ENCODE measurements at regions not wholly inside any gene's neighbourhood (a gene's known extent, or its start where the extent isn't known, plus 50 kb on each side); places are given as distances from the start of the nearest gene placed in this dataset.

GRCh38 chr12:25014961-25015360 lies 66.1 kb upstream of the BCAT1 start:
- no peak for DNase-seq
- intact Hi-C loops (cut with micrococcal nuclease) = no loop called here
- no peak for ATAC-seq

- DNase-seq = no peak
- intact Hi-C loops (cut with micrococcal nuclease) = no loop called here
- ATAC-seq = no peak
Observed at GRCh38 chr12:25013061-25013460, 64.2 kb upstream of the BCAT1 start.

- DNase-seq (no peak), ATAC-seq (no peak)
- intact Hi-C loops (cut with micrococcal nuclease) = no loop called here
Observed at GRCh38 chr12:25009496-25010092, 60.7 kb upstream of the BCAT1 start.

- no peak for ATAC-seq
- intact Hi-C loops (cut with micrococcal nuclease) = no loop called here
- no peak for DNase-seq
Observed at GRCh38 chr12:25005376-25005775, 56.5 kb upstream of the BCAT1 start.

- DNase-seq (no peak), ATAC-seq (no peak)
- intact Hi-C loops (cut with micrococcal nuclease) = no loop called here
Observed at GRCh38 chr12:25004447-25004846, 55.5 kb upstream of the BCAT1 start.

- no peak for ATAC-seq
- intact Hi-C loops (cut with micrococcal nuclease) = no loop called here
Observed at GRCh38 chr12:25001311-25001710, 52.4 kb upstream of the BCAT1 start.

More at GRCh38 chr12:25001311-25001710, 52.4 kb upstream of the BCAT1 start:
- no peak for DNase-seq
